Activated B cell treated with CpG ODN at 0.5 μM for 24 hours (primary cell): ENCODE measurements at regions not wholly inside any gene's neighbourhood (a gene's known extent, or its start where the extent isn't known, plus 50 kb on each side); places are given as distances from the start of the nearest gene placed in this dataset.

Source experiments
- ATAC-seq: fragments of 200-7000 bp; cut with Tn5 transposase; one replicate; pipeline ENCODE4 v1.10.0; 2021; ENCODE audit warnings: low read depth, mild to moderate bottlenecking, moderate library complexity
- CTCF ChIA-PET: fragments of 350-600 bp; sonication (Branson Sonifier 250); formaldehyde crosslinking; loops from one replicate; lab custom pipeline; 2021; ENCODE audit warnings: antibody characterized with exemption; lab: Charles Lee
- POLR2A ChIA-PET: fragments of 350-600 bp; sonication (Branson Sonifier 250); formaldehyde crosslinking; loops from one replicate; lab custom pipeline; 2021; ENCODE audit warnings: antibody characterized with exemption; lab: Charles Lee
- DNase-seq: peaks from one replicate; pipeline ENCODE4 v3.0.0; 2022
- H3K27ac Mint-ChIP-seq: one replicate; pipeline ENCODE4 v1.8.0; 2020; ENCODE audit warnings: mixed read lengths
- H3K27me3 Mint-ChIP-seq: one replicate; pipeline ENCODE4 v1.8.0; 2021; ENCODE audit warnings: mixed read lengths
- H3K36me3 Mint-ChIP-seq: one replicate; pipeline ENCODE4 v1.8.0; 2021; ENCODE audit warnings: low read depth, mixed read lengths
- H3K4me1 Mint-ChIP-seq: one replicate; pipeline ENCODE4 v1.8.0; 2021; ENCODE audit warnings: mixed read lengths
- H3K4me3 Mint-ChIP-seq: one replicate; pipeline ENCODE4 v1.8.0; 2020; ENCODE audit warnings: mild to moderate bottlenecking, mixed read lengths
- H3K9me3 Mint-ChIP-seq: one replicate; pipeline ENCODE4 v1.8.0; 2020; ENCODE audit warnings: mixed read lengths
- intact Hi-C: fragments of 100-400 bp; cut with micrococcal nuclease; formaldehyde crosslinking; loops from one replicate; pipeline ENCODE4 v1.15.1; 2024
- TF ChIP-seq, protein P1 (sequence below): fragments of 200-600 bp; IDR thresholded peaks from one replicate; pipeline ENCODE4 v1.8.0; 2022; ENCODE audit warnings: antibody characterized with exemption, mild to moderate bottlenecking

DNA sequence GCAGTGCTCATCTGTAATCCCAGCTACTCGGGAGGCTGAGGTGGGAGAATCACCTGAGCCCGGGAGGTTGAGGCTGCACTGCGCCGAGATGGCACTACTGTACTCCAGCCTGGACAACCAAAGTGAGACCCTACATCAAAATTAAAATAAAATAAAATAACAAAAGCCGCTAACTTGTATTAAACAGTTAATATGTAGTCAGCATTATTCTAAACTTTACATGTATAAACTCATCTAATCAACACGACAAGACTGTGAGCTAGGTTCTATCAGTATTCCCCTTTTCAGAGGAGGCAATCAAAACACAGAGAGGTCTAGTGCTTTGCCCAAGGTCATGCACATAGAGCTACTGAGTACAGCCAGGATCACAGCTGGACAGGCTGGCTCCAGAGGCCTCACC is 111.7 kb upstream of the LINGO1 start:
- no peak overlapping the region for H3K4me3 Mint-ChIP-seq
- peaks cover 4% of the 10 kb centered on the region for H3K27me3 Mint-ChIP-seq
- no peak overlapping the region for H3K27ac Mint-ChIP-seq

GRCh38 chr15:77742570-77742969 is 109.9 kb upstream of the LINGO1 start:
- POLR2A ChIA-PET: no interaction called here
- Mint-ChIP-seq H3K27ac (no peak overlapping the region), H3K4me1 (no peaks in the 10 kb centered on the region), H3K4me3 (no peak overlapping the region), H3K9me3 (no peaks in the 10 kb centered on the region), H3K36me3 (no peaks in the 10 kb centered on the region), H3K27me3 (peaks cover 9% of the 10 kb centered on the region)
- CTCF ChIA-PET: no interaction called here
- TF ChIP-seq, protein P1, sequence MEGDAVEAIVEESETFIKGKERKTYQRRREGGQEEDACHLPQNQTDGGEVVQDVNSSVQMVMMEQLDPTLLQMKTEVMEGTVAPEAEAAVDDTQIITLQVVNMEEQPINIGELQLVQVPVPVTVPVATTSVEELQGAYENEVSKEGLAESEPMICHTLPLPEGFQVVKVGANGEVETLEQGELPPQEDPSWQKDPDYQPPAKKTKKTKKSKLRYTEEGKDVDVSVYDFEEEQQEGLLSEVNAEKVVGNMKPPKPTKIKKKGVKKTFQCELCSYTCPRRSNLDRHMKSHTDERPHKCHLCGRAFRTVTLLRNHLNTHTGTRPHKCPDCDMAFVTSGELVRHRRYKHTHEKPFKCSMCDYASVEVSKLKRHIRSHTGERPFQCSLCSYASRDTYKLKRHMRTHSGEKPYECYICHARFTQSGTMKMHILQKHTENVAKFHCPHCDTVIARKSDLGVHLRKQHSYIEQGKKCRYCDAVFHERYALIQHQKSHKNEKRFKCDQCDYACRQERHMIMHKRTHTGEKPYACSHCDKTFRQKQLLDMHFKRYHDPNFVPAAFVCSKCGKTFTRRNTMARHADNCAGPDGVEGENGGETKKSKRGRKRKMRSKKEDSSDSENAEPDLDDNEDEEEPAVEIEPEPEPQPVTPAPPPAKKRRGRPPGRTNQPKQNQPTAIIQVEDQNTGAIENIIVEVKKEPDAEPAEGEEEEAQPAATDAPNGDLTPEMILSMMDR: no peak
- ATAC-seq: no peak
- DNase-seq: no peak
- intact Hi-C loops: no loop called here

More for the DNA sequence above, 111.7 kb upstream of the LINGO1 start:
- CTCF ChIA-PET: no interaction called here
- POLR2A ChIA-PET: no interaction called here
- no peaks in the 10 kb centered on the region for H3K36me3 Mint-ChIP-seq
- H3K4me1 Mint-ChIP-seq: no peaks in the 10 kb centered on the region
- intact Hi-C loops: no loop called here
- DNase-seq (no peak), ATAC-seq (no peak)
- no peaks in the 10 kb centered on the region for H3K9me3 Mint-ChIP-seq
- TF ChIP-seq, protein P1: no peak

DNA sequence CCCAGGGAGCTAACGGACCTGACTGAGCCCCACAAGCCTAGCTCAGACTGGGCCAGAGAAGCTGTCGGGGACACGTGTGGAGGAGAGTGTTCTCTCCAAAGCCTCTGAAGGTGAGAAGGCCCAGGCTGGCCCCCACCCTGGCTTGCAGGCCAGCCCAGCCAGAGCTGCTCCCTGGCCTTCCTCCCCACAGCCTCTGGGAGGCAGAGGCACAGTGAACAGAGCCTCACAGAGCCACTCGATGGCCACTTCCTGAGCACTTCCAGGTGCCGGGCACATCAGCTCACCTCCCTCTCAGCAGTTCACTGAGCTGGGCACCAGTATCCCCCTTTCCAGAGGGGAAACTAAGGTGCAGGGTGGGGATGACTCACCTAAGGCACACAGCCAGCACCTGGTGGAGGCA is 109.4 kb upstream of the LINGO1 start:
- no peak for DNase-seq
- Mint-ChIP-seq H3K4me3 (no peak overlapping the region), H3K9me3 (no peaks in the 10 kb centered on the region), H3K36me3 (no peaks in the 10 kb centered on the region), H3K4me1 (no peaks in the 10 kb centered on the region), H3K27ac (no peak overlapping the region), H3K27me3 (peaks cover 9% of the 10 kb centered on the region)
- no peak for ATAC-seq
- ChIA-PET CTCF (no interaction called here), POLR2A (no interaction called here)
- TF ChIP-seq, protein P1: no peak
- intact Hi-C loops: no loop called here

DNA sequence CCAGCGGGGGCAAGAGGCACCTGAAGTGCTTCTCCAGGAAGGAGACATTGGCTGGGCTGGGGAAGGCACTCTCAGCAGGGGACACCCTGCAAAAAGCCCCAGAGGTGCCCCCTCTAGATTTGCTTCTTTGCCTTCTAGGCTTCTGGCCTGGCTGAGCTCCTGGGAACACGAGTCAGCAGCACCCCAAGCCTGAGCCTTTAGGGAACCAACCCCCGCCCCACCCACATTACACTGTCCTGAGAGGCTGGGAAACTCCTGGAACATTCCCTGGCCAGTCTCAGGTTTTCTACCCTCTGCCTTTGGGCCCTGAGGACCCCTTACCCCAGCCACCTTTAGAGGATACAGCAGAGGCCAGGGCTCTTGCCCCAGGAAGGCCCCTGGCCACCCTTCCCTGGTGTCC is 108.4 kb upstream of the LINGO1 start:
- no peak overlapping the region for H3K4me3 Mint-ChIP-seq
- intact Hi-C loops: no loop called here
- H3K4me1 Mint-ChIP-seq: no peaks in the 10 kb centered on the region
- CTCF ChIA-PET: no interaction called here
- ATAC-seq: no peak
- peaks cover 9% of the 10 kb centered on the region for H3K27me3 Mint-ChIP-seq
- H3K9me3 Mint-ChIP-seq: no peaks in the 10 kb centered on the region
- DNase-seq: no peak
- H3K36me3 Mint-ChIP-seq: no peaks in the 10 kb centered on the region
- POLR2A ChIA-PET: no interaction called here
- TF ChIP-seq, protein P1: no peak
- H3K27ac Mint-ChIP-seq: no peak overlapping the region

- TF ChIP-seq, protein P1: no peak
- H3K4me3 Mint-ChIP-seq: no peak overlapping the region
- no peaks in the 10 kb centered on the region for H3K9me3 Mint-ChIP-seq
- CTCF ChIA-PET: no interaction called here
- POLR2A ChIA-PET: no interaction called here
- ATAC-seq (no peak), DNase-seq (no peak)
- H3K27me3 Mint-ChIP-seq: peaks cover 6% of the 10 kb centered on the region
- no peaks in the 10 kb centered on the region for H3K36me3 Mint-ChIP-seq
- no peak overlapping the region for H3K27ac Mint-ChIP-seq
- intact Hi-C loops: no loop called here
- H3K4me1 Mint-ChIP-seq: no peaks in the 10 kb centered on the region
Measured at GRCh38 chr15:77739591-77740378, 107.1 kb upstream of the LINGO1 start.
